ENCODE measurements at regions not wholly inside any gene's neighbourhood (a gene's known extent, or its start where the extent isn't known, plus 50 kb on each side); places are given as distances from the start of the nearest gene placed in this dataset.

DNA sequence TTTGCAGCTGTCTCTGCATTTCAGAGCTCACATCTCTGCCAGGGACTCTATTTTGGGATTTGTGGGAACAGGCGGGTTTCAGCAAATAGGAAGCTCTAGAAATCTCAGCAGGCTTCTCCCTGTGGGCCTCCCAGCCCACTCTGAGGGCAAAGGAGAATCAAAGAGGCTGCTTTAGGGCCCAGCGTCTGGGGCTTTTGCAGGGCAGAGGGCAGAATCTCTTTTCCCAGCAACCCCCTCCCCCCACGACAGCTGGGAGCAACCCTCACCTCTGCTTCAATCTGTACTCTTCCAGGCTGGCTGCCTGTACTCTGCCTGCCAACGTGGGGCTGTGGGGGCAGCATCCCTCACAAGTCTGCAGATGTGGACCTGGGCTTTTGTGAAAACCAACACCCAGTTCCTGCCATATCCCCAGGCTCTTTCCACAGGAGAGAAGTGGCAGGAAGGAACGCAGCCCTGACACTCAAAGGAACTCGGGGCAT is 529.6 kb upstream of the TBX3 start:
- TF ChIP-seq, protein P1, sequence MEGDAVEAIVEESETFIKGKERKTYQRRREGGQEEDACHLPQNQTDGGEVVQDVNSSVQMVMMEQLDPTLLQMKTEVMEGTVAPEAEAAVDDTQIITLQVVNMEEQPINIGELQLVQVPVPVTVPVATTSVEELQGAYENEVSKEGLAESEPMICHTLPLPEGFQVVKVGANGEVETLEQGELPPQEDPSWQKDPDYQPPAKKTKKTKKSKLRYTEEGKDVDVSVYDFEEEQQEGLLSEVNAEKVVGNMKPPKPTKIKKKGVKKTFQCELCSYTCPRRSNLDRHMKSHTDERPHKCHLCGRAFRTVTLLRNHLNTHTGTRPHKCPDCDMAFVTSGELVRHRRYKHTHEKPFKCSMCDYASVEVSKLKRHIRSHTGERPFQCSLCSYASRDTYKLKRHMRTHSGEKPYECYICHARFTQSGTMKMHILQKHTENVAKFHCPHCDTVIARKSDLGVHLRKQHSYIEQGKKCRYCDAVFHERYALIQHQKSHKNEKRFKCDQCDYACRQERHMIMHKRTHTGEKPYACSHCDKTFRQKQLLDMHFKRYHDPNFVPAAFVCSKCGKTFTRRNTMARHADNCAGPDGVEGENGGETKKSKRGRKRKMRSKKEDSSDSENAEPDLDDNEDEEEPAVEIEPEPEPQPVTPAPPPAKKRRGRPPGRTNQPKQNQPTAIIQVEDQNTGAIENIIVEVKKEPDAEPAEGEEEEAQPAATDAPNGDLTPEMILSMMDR (IDR thresholded peaks at IDR 0.05; ENCODE audit: extremely low read depth in 1 of 2, insufficient read depth in 1 of 2, low read depth in 1 of 2, low read length in 2 of 2): no peak
- TF ChIP-seq POLR2A (IDR thresholded peaks at IDR 0.05; ENCODE audit: low read depth, low read length): no peak
- TF ChIP-seq MYC (IDR thresholded peaks at IDR 0.05; ENCODE audit: low read depth, low read length): no peak
- TF ChIP-seq POLR2AphosphoS5 (IDR thresholded peaks at IDR 0.05; ENCODE audit: insufficient read depth, low read depth, low read length): no peak
- no peak for TF ChIP-seq JUN (IDR thresholded peaks at IDR 0.05; ENCODE audit: borderline replicate concordance, insufficient read depth, insufficient read length, low read depth)

Measured in endothelial cell of umbilical vein (primary cell).